ENCODE measurements at regions not wholly inside any gene's neighbourhood (a gene's known extent, or its start where the extent isn't known, plus 50 kb on each side); places are given as distances from the start of the nearest gene placed in this dataset.
"Not testable (repeated sequence)": the region's sequence is repeated elsewhere in the genome, so short reads cannot be mapped to it uniquely, and the experiment has no call there.

DNA sequence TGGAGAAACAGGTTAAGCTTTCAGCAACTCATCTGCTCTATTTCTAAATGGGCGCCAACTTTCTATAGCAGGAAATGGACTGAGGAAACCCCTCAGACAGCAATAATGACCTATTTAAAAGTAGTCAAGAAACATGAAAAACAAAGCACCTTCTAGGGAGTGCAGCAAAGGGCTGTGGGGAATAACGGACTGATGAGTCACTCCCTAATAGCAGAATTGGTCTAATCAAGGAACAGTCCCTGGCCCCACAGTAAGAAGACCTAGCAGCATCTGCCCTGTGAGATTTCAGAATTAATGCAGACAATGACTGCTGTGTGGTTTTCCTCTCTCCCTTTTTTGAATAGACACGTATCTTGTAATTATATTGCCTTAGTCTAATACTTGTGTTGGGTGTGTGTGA lies 602.9 kb downstream of the IPMK start:
- Mint-ChIP-seq H3K4me3 (ENCODE audit: unreplicated experiment) (no peak overlapping the region), H3K36me3 (ENCODE audit: low read depth, unreplicated experiment) (no peaks in the 10 kb centered on the region), H3K27ac (ENCODE audit: unreplicated experiment) (peak overlapping the region; percentile 68), H3K4me1 (ENCODE audit: unreplicated experiment) (peaks cover 7% of the 10 kb centered on the region), H3K9me3 (ENCODE audit: unreplicated experiment) (no peaks in the 10 kb centered on the region), H3K27me3 (ENCODE audit: unreplicated experiment) (no peaks in the 10 kb centered on the region)
- TF ChIP-seq, protein P1, sequence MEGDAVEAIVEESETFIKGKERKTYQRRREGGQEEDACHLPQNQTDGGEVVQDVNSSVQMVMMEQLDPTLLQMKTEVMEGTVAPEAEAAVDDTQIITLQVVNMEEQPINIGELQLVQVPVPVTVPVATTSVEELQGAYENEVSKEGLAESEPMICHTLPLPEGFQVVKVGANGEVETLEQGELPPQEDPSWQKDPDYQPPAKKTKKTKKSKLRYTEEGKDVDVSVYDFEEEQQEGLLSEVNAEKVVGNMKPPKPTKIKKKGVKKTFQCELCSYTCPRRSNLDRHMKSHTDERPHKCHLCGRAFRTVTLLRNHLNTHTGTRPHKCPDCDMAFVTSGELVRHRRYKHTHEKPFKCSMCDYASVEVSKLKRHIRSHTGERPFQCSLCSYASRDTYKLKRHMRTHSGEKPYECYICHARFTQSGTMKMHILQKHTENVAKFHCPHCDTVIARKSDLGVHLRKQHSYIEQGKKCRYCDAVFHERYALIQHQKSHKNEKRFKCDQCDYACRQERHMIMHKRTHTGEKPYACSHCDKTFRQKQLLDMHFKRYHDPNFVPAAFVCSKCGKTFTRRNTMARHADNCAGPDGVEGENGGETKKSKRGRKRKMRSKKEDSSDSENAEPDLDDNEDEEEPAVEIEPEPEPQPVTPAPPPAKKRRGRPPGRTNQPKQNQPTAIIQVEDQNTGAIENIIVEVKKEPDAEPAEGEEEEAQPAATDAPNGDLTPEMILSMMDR (IDR thresholded peaks at IDR 0.05; ENCODE audit: unreplicated experiment) = no peak
- no peak for DNase-seq (ENCODE audit: low spot score)

DNA sequence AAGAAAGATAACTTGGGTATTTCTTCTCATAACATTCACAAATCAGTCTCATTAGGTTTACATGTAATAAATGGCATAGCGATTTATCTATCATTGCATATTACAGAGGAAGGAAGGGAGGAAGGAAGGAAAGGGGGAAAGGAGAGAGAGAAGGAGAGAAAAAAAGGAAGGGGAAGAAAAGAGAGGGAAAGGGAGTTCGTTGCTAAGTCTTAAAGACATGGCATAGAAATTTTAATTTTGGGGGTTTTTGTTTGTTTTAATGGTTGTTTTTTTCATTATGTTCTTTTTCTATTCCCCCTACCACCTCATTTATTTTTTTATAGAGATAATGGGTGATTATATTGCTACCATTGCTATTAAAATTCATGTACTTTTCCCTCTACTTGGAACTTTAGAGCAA lies 604.3 kb downstream of the IPMK start:
- no peak overlapping the region for H3K27ac Mint-ChIP-seq (ENCODE audit: unreplicated experiment)

GRCh38 chr10:57661206-57661605 lies 606.5 kb downstream of the IPMK start:
- TF ChIP-seq, protein P1 (IDR thresholded peaks at IDR 0.05; ENCODE audit: unreplicated experiment) = no peak
- no peak for DNase-seq (ENCODE audit: low spot score)
- H3K4me1 Mint-ChIP-seq (ENCODE audit: unreplicated experiment) = peaks cover 7% of the 10 kb centered on the region
- no peaks in the 10 kb centered on the region for H3K27me3 Mint-ChIP-seq (ENCODE audit: unreplicated experiment)
- H3K9me3 Mint-ChIP-seq (ENCODE audit: unreplicated experiment) = no peaks in the 10 kb centered on the region
- no peak overlapping the region for H3K27ac Mint-ChIP-seq (ENCODE audit: unreplicated experiment)
- H3K4me3 Mint-ChIP-seq (ENCODE audit: unreplicated experiment) = no peak overlapping the region
- H3K36me3 Mint-ChIP-seq (ENCODE audit: low read depth, unreplicated experiment) = no peaks in the 10 kb centered on the region

More for the DNA sequence above, 604.3 kb downstream of the IPMK start:
- Mint-ChIP-seq H3K4me3 (ENCODE audit: unreplicated experiment) (no peak overlapping the region), H3K27me3 (ENCODE audit: unreplicated experiment) (no peaks in the 10 kb centered on the region), H3K9me3 (ENCODE audit: unreplicated experiment) (no peaks in the 10 kb centered on the region), H3K4me1 (ENCODE audit: unreplicated experiment) (peaks cover 7% of the 10 kb centered on the region), H3K36me3 (ENCODE audit: low read depth, unreplicated experiment) (no peaks in the 10 kb centered on the region)
- TF ChIP-seq, protein P1 (IDR thresholded peaks at IDR 0.05; ENCODE audit: unreplicated experiment) = no peak
- DNase-seq (ENCODE audit: low spot score) = no peak

- H3K9me3 Mint-ChIP-seq (ENCODE audit: unreplicated experiment) = no peaks in the 10 kb centered on the region
These were observed 610.4 kb downstream of the IPMK start for GRCh38 chr10:57657164-57657765.

DNA sequence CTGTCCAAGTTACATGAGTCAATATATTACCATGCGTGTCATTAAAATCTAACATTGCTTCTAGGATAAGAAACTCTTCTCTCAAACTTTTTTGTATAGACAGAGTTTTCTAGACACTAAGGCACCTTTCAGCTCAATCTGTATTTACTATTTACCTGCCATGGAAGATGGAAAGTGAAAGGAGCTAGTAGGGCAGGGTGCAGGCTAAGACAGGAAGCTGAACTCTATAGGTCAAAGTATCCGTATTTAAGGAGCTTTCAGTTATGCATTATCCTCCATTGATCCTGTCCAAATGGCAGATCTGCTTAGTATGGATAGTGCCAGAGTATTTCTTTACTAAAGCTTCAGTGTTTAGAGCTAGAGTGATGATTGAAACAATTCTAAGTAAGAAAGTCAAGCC lies 612.8 kb downstream of the IPMK start:
- TF ChIP-seq, protein P1 (IDR thresholded peaks at IDR 0.05; ENCODE audit: unreplicated experiment) = no peak
- Mint-ChIP-seq H3K4me1 (ENCODE audit: unreplicated experiment) (no peaks in the 10 kb centered on the region), H3K27me3 (ENCODE audit: unreplicated experiment) (peaks cover 2% of the 10 kb centered on the region), H3K4me3 (ENCODE audit: unreplicated experiment) (no peak overlapping the region), H3K36me3 (ENCODE audit: low read depth, unreplicated experiment) (no peaks in the 10 kb centered on the region), H3K9me3 (ENCODE audit: unreplicated experiment) (no peaks in the 10 kb centered on the region), H3K27ac (ENCODE audit: unreplicated experiment) (no peak overlapping the region)
- DNase-seq (ENCODE audit: low spot score) = no peak

More at GRCh38 chr10:57657164-57657765, 610.4 kb downstream of the IPMK start:
- Mint-ChIP-seq H3K27ac (ENCODE audit: unreplicated experiment) (no peak overlapping the region), H3K4me3 (ENCODE audit: unreplicated experiment) (no peak overlapping the region), H3K4me1 (ENCODE audit: unreplicated experiment) (no peaks in the 10 kb centered on the region), H3K27me3 (ENCODE audit: unreplicated experiment) (peaks cover 2% of the 10 kb centered on the region), H3K36me3 (ENCODE audit: low read depth, unreplicated experiment) (no peaks in the 10 kb centered on the region)
- peak; percentile 61 for DNase-seq (ENCODE audit: low spot score)
- TF ChIP-seq, protein P1 (IDR thresholded peaks at IDR 0.05; ENCODE audit: unreplicated experiment) = peak; percentile 85

GRCh38 chr10:57645108-57645507 lies 622.6 kb downstream of the IPMK start:
- H3K4me3 Mint-ChIP-seq (ENCODE audit: unreplicated experiment); H3K27me3 Mint-ChIP-seq (ENCODE audit: unreplicated experiment); H3K36me3 Mint-ChIP-seq (ENCODE audit: low read depth, unreplicated experiment); H3K9me3 Mint-ChIP-seq (ENCODE audit: unreplicated experiment); DNase-seq (ENCODE audit: low spot score); H3K4me1 Mint-ChIP-seq (ENCODE audit: unreplicated experiment); H3K27ac Mint-ChIP-seq (ENCODE audit: unreplicated experiment): not testable (repeated sequence)

All from endothelial cell (in vitro differentiated cells).